Mucosa of descending colon (tissue), 3 donors: ENCODE measurements at regions not wholly inside any gene's neighbourhood (a gene's known extent, or its start where the extent isn't known, plus 50 kb on each side); places are given as distances from the start of the nearest gene placed in this dataset.

Experiments
- ATAC-seq: fragments of 200-7000 bp; cut with Tn5 transposase; one replicate; pipeline ENCODE4 v1.9.1; 2020; ENCODE audit warnings: mild to moderate bottlenecking, moderate library complexity
- DNase-seq, 3 donors: peaks; one replicate each; pipeline ENCODE4 v3.0.0-alpha.2; 2020
- H3K36me3 ChIP-seq: fragments of 200-600 bp; one replicate; pipeline ENCODE4 v1.8.0; 2021; ENCODE audit warnings: low read depth, mild to moderate bottlenecking
- H3K4me1 ChIP-seq: fragments of 200-600 bp; one replicate; pipeline ENCODE4 v1.8.0; 2021; ENCODE audit warnings: low read depth, mild to moderate bottlenecking
- H3K4me3 ChIP-seq: fragments of 200-600 bp; one replicate; pipeline ENCODE4 v1.8.0; 2021; ENCODE audit warnings: mild to moderate bottlenecking
- H3K9me3 ChIP-seq: fragments of 200-600 bp; one replicate; pipeline ENCODE4 v1.8.0; 2021; ENCODE audit warnings: mild to moderate bottlenecking
- CTCF ChIP-seq: fragments of 200-600 bp; IDR thresholded peaks from one replicate; pipeline ENCODE4 v1.8.0; 2022; ENCODE audit warnings: antibody characterized with exemption, mild to moderate bottlenecking
- intact Hi-C, 2 donors: fragments of 100-400 bp; cut with DNase I in 1 of 2; cut with micrococcal nuclease in 1 of 2; formaldehyde crosslinking; loops; one replicate each; pipeline versions ENCODE4 v1.11.0 to v1.11.1; 2022; cut with DNase I, micrococcal nuclease
- donor health status: DM: no; HTN: no; CAD: no; lungs with moderate emphysema.
- donor health status: DM: no; HTN: no; CAD: no.
- donor health status: DM: no; HTN: yes; CAD: no.

GRCh38 chr9:73270967-73271721, 119.5 kb downstream of the ANXA1 start:
- H3K9me3 ChIP-seq, result no peaks in the 10 kb centered on the region
- TF ChIP-seq CTCF, result no peak
- intact Hi-C loops, result no loop called here

GRCh38 chr9:73280113-73280512, 128.4 kb downstream of the ANXA1 start:
- Histone ChIP-seq H3K9me3 (no peaks in the 10 kb centered on the region), H3K36me3 (no peaks in the 10 kb centered on the region), H3K4me3 (no peak overlapping the region), H3K4me1 (no peaks in the 10 kb centered on the region)
- ATAC-seq (no peak), DNase-seq (no peak)
- intact Hi-C loops, result no loop called here
- TF ChIP-seq CTCF, result no peak

More at GRCh38 chr9:73270967-73271721, 119.5 kb downstream of the ANXA1 start:
- no peak overlapping the region for H3K4me3 ChIP-seq
- DNase-seq (no peak), ATAC-seq (peak; percentile 78)
- H3K4me1 ChIP-seq, result no peaks in the 10 kb centered on the region
- no peaks in the 10 kb centered on the region for H3K36me3 ChIP-seq

GRCh38 chr9:73284377-73284776, 132.7 kb downstream of the ANXA1 start:
- DNase-seq (no peak), ATAC-seq (no peak)
- Histone ChIP-seq H3K9me3 (no peaks in the 10 kb centered on the region), H3K4me1 (no peaks in the 10 kb centered on the region), H3K4me3 (no peak overlapping the region), H3K36me3 (no peaks in the 10 kb centered on the region)
- no peak for TF ChIP-seq CTCF
- intact Hi-C loops, result no loop called here

- Histone ChIP-seq H3K9me3 (no peaks in the 10 kb centered on the region), H3K4me1 (no peaks in the 10 kb centered on the region), H3K36me3 (no peaks in the 10 kb centered on the region), H3K4me3 (no peak overlapping the region)
- ATAC-seq, result no peak
- DNase-seq, result no peak
- no peak for TF ChIP-seq CTCF
- intact Hi-C loops, result no loop called here
These were observed 142.7 kb downstream of the ANXA1 start for GRCh38 chr9:73294336-73294735.

GRCh38 chr9:73325983-73326382, 174.3 kb downstream of the ANXA1 start:
- H3K4me3 ChIP-seq, result no peak overlapping the region
- H3K9me3 ChIP-seq, result no peaks in the 10 kb centered on the region
- TF ChIP-seq CTCF, result no peak
- no peaks in the 10 kb centered on the region for H3K36me3 ChIP-seq
- DNase-seq (no peak), ATAC-seq (no peak)
- intact Hi-C loops, result no loop called here
- no peaks in the 10 kb centered on the region for H3K4me1 ChIP-seq
